ENCODE measurements at regions not wholly inside any gene's neighbourhood (a gene's known extent, or its start where the extent isn't known, plus 50 kb on each side); places are given as distances from the start of the nearest gene placed in this dataset.

DNA sequence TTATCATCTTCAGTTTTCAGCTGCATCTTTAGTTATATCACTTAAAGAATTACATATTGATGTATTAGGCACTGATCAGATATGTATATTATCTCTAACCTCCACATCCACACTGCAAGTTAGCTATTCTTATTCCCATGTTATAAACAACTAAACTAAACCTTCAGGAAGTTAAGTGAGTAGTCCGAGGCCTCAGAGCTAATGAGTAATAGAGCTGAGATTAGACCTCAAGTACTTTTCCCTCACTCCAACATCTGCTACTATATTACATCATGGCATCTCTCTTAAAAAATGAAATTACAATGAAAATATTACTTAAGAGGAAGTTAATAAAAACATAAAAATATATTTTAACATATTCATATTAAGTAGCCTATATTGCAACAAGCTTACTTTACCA, 183.6 kb upstream of the MAP2 start:
- TF ChIP-seq EZH2 (IDR thresholded peaks at IDR 0.05; ENCODE audit: low read length, missing control alignments): no peak
- TF ChIP-seq, protein P1, sequence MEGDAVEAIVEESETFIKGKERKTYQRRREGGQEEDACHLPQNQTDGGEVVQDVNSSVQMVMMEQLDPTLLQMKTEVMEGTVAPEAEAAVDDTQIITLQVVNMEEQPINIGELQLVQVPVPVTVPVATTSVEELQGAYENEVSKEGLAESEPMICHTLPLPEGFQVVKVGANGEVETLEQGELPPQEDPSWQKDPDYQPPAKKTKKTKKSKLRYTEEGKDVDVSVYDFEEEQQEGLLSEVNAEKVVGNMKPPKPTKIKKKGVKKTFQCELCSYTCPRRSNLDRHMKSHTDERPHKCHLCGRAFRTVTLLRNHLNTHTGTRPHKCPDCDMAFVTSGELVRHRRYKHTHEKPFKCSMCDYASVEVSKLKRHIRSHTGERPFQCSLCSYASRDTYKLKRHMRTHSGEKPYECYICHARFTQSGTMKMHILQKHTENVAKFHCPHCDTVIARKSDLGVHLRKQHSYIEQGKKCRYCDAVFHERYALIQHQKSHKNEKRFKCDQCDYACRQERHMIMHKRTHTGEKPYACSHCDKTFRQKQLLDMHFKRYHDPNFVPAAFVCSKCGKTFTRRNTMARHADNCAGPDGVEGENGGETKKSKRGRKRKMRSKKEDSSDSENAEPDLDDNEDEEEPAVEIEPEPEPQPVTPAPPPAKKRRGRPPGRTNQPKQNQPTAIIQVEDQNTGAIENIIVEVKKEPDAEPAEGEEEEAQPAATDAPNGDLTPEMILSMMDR (conservative IDR thresholded peaks at IDR 0.05 in 1 of 2, IDR thresholded peaks at IDR 0.05 in 1 of 2; ENCODE audit: low read depth in 1 of 2, low read length in 2 of 2): no peak
